ENCODE measurements at regions not wholly inside any gene's neighbourhood (a gene's known extent, or its start where the extent isn't known, plus 50 kb on each side); places are given as distances from the start of the nearest gene placed in this dataset.

- DNase-seq (ENCODE audit: low read depth, low spot score) (no peak), FAIRE-seq (no peak), ATAC-seq (no peak)
- H4K20me1 ChIP-seq (ENCODE audit: control insufficient read depth, insufficient read depth) = no peaks in the 10 kb centered on the region
- BruUV-seq (replicated peaks) = no TSS peak
- H3K27me3 ChIP-seq (replicated peaks in 1 of 2; ENCODE audit: control insufficient read depth in 2 of 2, insufficient read depth in 2 of 2, low read length in 1 of 2) = no peaks in the 10 kb centered on the region
- H3K9me3 ChIP-seq (replicated peaks; ENCODE audit: control insufficient read depth, insufficient read depth, low read length) = no peaks in the 10 kb centered on the region
- ChIA-PET RAD21 (ENCODE audit: unreplicated experiment) (no interaction called here), POLR2A (no interaction called here), CTCF (interaction anchor here (1.9 kb wide), 1 partner anchor 10 kb away, joined by 5 read pairs; no protein-coding TSS in a partner anchor), SMC1A (ENCODE audit: uncharacterized antibody, unreplicated experiment) (interaction anchor here (0.5 kb wide), 1 partner anchor 14 kb away, joined by 3 read pairs; no protein-coding TSS in a partner anchor)
- H3K9ac ChIP-seq (ENCODE audit: control insufficient read depth, insufficient read depth, low read length) = no peak overlapping the region
- in situ Hi-C loops (cut with MboI) (no loop called here), intact Hi-C loops (cut with micrococcal nuclease; ENCODE audit: unreplicated experiment) (no loop called here)
- H3K4me2 ChIP-seq (ENCODE audit: control insufficient read depth, insufficient read depth) = no peak overlapping the region
- H3K36me3 ChIP-seq (ENCODE audit: control insufficient read depth in 2 of 2, insufficient read depth in 2 of 2, low read length in 1 of 2) = no peaks in the 10 kb centered on the region
- H3K4me3 ChIP-seq = no peak overlapping the region
- H2AFZ ChIP-seq (ENCODE audit: control insufficient read depth, low read depth, low read length) = no peak overlapping the region
- H3K79me2 ChIP-seq (ENCODE audit: control insufficient read depth, insufficient read depth, low read length) = no peaks in the 10 kb centered on the region
- WGBS (ENCODE audit: insufficient coverage, insufficient replicate concordance, low lambda C conversion rate, missing lambda C conversion rate) = 10% methylated on average over 1 of the region's 1 CpG
- no peaks in the 10 kb centered on the region for H3K4me1 ChIP-seq (ENCODE audit: control insufficient read depth, insufficient read depth, low read length)
- no peak overlapping the region for H3K27ac ChIP-seq (ENCODE audit: control insufficient read depth, insufficient read depth)
- TF ChIP-seq SP1 (IDR thresholded peaks at IDR 0.05; ENCODE audit: low read depth, low read length) = no peak
- TF ChIP-seq SMC3 (IDR thresholded peaks at IDR 0.05; ENCODE audit: borderline replicate concordance, low read length) = no peak
- no peak for TF ChIP-seq RAD21 (IDR thresholded peaks at IDR 0.05; ENCODE audit: insufficient read depth, low read depth, low read length)
- no peak for TF ChIP-seq SKIL (IDR thresholded peaks at IDR 0.05; ENCODE audit: low read depth, poor library complexity, severe bottlenecking)
- no peak for TF ChIP-seq SPI1 (IDR thresholded peaks at IDR 0.05; ENCODE audit: borderline replicate concordance, insufficient read depth, low read depth, low read length)
- TF ChIP-seq RFX5 (IDR thresholded peaks at IDR 0.05; ENCODE audit: low read depth, low read length) = no peak
- TF ChIP-seq FOS (IDR thresholded peaks at IDR 0.05; ENCODE audit: borderline replicate concordance, extremely low read depth, insufficient read length) = no peak
Observed at GRCh38 chr9:28001096-28001495, 427.8 kb upstream of the C9orf72 start.
